Lung (tissue), 11 donors: ENCODE measurements at regions not wholly inside any gene's neighbourhood (a gene's known extent, or its start where the extent isn't known, plus 50 kb on each side); places are given as distances from the start of the nearest gene placed in this dataset.

Source experiments
- ATAC-seq: fragments of 200-7000 bp; cut with Tn5 transposase; one replicate; pipeline ENCODE4 v1.9.1; 2020; ENCODE audit warnings: moderate number of reproducible peaks; ENCODE audit not compliant: insufficient read depth, low FRiP score
- DNase-seq, 3 donors: peaks; one replicate each; pipeline ENCODE4 v3.0.0-alpha.2; 2013 to 2017
- H3K27ac ChIP-seq, 2 donors: one replicate each; pipeline ENCODE4 v1.5.1; 2013; ENCODE audit warnings: mild to moderate bottlenecking in 2 of 2, moderate library complexity in 2 of 2, control low read depth in 1 of 2, inconsistent platforms in 1 of 2, low read depth in 1 of 2, low read length in 1 of 2
- H3K27me3 ChIP-seq, 3 donors: one replicate each; pipeline ENCODE4 v1.5.1; 2013; ENCODE audit warnings: low read length in 2 of 3; ENCODE audit not compliant: control insufficient read depth in 3 of 3, insufficient read depth in 3 of 3
- H3K36me3 ChIP-seq, 4 donors: one replicate each; pipeline ENCODE4 v1.5.1; 2013; ENCODE audit warnings: low read length in 4 of 4, mild to moderate bottlenecking in 1 of 4, moderate library complexity in 1 of 4; ENCODE audit not compliant: control insufficient read depth in 4 of 4, insufficient read depth in 4 of 4
- H3K4me1 ChIP-seq, 5 donors: one replicate each; pipeline ENCODE4 v1.5.1; 2013; ENCODE audit warnings: low read length in 5 of 5, mild to moderate bottlenecking in 2 of 5, moderate library complexity in 1 of 5; ENCODE audit not compliant: control insufficient read depth in 5 of 5, insufficient read depth in 5 of 5
- H3K4me3 ChIP-seq: one replicate; pipeline ENCODE4 v1.5.1; 2013; ENCODE audit warnings: mild to moderate bottlenecking, control low read depth, moderate library complexity
- H3K9ac ChIP-seq, 2 donors: one replicate each; pipeline ENCODE4 v1.5.1; 2013; ENCODE audit warnings: low read length in 2 of 2, control low read depth in 1 of 2; ENCODE audit not compliant: insufficient read depth in 1 of 2
- H3K9me3 ChIP-seq, 4 donors: one replicate each; pipeline ENCODE4 v1.5.1; 2013; ENCODE audit warnings: low read length in 3 of 4, mild to moderate bottlenecking in 1 of 4, moderate library complexity in 1 of 4; ENCODE audit not compliant: control insufficient read depth in 4 of 4, insufficient read depth in 3 of 4
- CTCF ChIP-seq: IDR thresholded peaks from 2 replicates; pipeline ENCODE4 v1.5.1; 2012; ENCODE audit warnings: mild to moderate bottlenecking; ENCODE audit errors: control extremely low read depth, extremely low read depth
- WGBS, 2 donors: extraction: QIAGEN DNeasy Blood & Tissue Kit; methylation state at CpG; one replicate each; pipeline ENCODE4 v1.1.7; 2013; 5-methylcytosine and 5-hydroxymethylcytosine counted together
- donor health status: control.
- donor health status: control.
- donor health status: Bipolar disorder and iron deficiency.
- donor health status: healthy.
- donor health status: DM: yes; HTN: yes; CAD: no.

GRCh38 chr10:112871021-112871420, 79.0 kb upstream of the TCF7L2 start:
- Histone ChIP-seq H3K4me3 (no peak overlapping the region), H3K4me1 (no peaks in the 10 kb centered on the region), H3K9me3 (peaks cover 0 to 5% (median 0%) of the 10 kb centered on the region in 4 donors), H3K9ac (no peak overlapping the region), H3K27me3 (no peaks in the 10 kb centered on the region), H3K36me3 (no peaks in the 10 kb centered on the region), H3K27ac (no peak overlapping the region)
- 93 to 96% methylated on average over 1 of the region's 1 CpG for WGBS, 2 donors
- DNase-seq, result no peak
- no peak for TF ChIP-seq CTCF
- no peak for ATAC-seq

DNA sequence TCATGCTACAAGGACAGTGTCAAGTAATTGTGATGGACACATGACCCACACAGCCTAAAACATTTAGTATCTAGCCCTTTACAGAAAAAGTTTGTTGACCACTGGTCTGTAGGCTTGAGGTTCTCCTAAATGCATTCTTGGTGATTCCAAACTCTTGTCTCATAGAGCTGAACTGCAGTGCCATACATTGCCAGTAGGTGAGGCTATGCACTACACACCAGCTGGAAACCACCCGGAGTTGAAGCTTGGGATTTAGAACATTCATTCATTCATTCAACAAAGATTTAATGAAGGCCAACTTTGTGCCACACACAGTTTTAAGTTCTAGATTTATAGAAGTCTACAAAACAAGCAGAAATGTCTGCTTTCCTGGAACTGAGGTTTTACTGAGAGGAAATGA, 77.3 kb upstream of the TCF7L2 start:
- 94 to 100% methylated on average over 1 of the region's 1 CpG for WGBS, 2 donors
- H3K36me3 ChIP-seq, result no peaks in the 10 kb centered on the region
- H3K9ac ChIP-seq, result no peak overlapping the region
- ATAC-seq (no peak), DNase-seq (no peak)
- no peak overlapping the region for H3K27ac ChIP-seq
- H3K27me3 ChIP-seq, result no peaks in the 10 kb centered on the region
- no peak for TF ChIP-seq CTCF
- peaks cover 0 to 5% (median 0%) of the 10 kb centered on the region in 4 donors for H3K9me3 ChIP-seq
- no peak overlapping the region for H3K4me3 ChIP-seq
- H3K4me1 ChIP-seq, result no peaks in the 10 kb centered on the region

- DNase-seq (no peak), ATAC-seq (no peak)
- no peak overlapping the region for H3K27ac ChIP-seq
- no peaks in the 10 kb centered on the region for H3K27me3 ChIP-seq
- H3K9ac ChIP-seq, result no peak overlapping the region
- no peak for TF ChIP-seq CTCF
- H3K36me3 ChIP-seq, result no peaks in the 10 kb centered on the region
- H3K4me3 ChIP-seq, result no peak overlapping the region
- 96% methylated on average over 1 of the region's 1 CpG for WGBS, 2 donors
- no peaks in the 10 kb centered on the region for H3K4me1 ChIP-seq
- peaks cover 0 to 5% (median 0%) of the 10 kb centered on the region in 4 donors for H3K9me3 ChIP-seq
Observed at GRCh38 chr10:112873541-112873940, 76.5 kb upstream of the TCF7L2 start.

GRCh38 chr10:112874982-112875381, 75.1 kb upstream of the TCF7L2 start:
- DNase-seq (no peak), ATAC-seq (no peak)
- TF ChIP-seq CTCF, result no peak
- Histone ChIP-seq H3K4me1 (no peaks in the 10 kb centered on the region), H3K27me3 (no peaks in the 10 kb centered on the region), H3K36me3 (no peaks in the 10 kb centered on the region), H3K27ac (no peak overlapping the region), H3K9ac (no peak overlapping the region), H3K4me3 (no peak overlapping the region), H3K9me3 (peaks cover 0 to 5% (median 0%) of the 10 kb centered on the region in 4 donors)
- WGBS, 2 donors, result 88 to 95% methylated on average over 4 of the region's 4 CpGs
